LNCaP clone FGC (cell line): ENCODE measurements at regions not wholly inside any gene's neighbourhood (a gene's known extent, or its start where the extent isn't known, plus 50 kb on each side); places are given as distances from the start of the nearest gene placed in this dataset.

ENCODE experiments used
- DNase-seq: peaks from one replicate; pipeline ENCODE4 v3.0.0-alpha.2; 2011; ENCODE audit warnings: low read depth
- H3K4me3 ChIP-seq: 2 replicates; pipeline ENCODE4 v1.5.1; 2011; ENCODE audit warnings: mild to moderate bottlenecking, low read depth, low read length, control low read depth
- TF ChIP-seq, protein P1 (sequence below): IDR thresholded peaks from 2 replicates; pipeline ENCODE4 v1.5.1; 2012; ENCODE audit warnings: mild to moderate bottlenecking; ENCODE audit not compliant: control insufficient read depth, insufficient read depth; ENCODE audit errors: extremely low read depth

DNA sequence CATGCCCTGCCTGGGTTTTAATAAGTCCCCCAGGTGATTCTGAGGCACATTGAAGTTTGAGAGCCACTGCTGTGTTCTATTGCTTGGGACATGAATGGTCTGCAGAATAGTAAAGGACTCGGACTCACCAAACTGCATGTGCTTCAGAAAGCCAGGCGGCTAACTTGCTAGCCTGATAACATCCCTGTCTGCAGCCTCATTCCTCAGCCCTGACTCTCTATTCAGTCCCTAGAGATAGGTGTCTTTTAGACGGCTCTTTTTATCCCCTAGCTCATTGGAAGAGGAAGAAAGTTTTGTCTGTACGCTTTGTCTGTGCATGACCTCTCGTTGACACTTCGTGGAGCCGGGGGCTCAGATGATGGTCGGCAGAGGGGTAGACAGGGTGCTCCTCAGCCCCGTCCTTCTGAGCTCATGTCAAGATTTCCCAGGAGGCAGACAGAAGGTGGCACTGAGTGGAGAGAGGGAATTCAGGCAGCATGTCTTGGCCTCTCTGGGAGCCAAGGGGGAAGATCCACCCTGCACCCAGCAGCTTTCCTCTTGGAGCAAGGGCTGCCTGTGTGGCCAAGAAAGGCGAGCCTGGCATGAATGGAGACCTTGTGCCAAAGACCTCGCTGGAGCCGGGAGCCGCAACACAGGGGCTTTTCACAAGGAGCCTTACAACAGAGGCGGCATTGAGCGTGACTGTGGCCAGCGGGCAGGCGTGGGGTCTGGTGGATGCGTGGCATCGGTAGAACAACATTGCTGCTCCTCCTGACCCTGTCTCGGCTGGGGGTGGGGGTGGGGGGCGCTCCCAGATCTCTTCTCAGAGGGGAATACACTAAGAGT is 51.1 kb upstream of the PODXL start:
- DNase-seq: no peak
- H3K4me3 ChIP-seq: no peak overlapping the region
- TF ChIP-seq, protein P1, sequence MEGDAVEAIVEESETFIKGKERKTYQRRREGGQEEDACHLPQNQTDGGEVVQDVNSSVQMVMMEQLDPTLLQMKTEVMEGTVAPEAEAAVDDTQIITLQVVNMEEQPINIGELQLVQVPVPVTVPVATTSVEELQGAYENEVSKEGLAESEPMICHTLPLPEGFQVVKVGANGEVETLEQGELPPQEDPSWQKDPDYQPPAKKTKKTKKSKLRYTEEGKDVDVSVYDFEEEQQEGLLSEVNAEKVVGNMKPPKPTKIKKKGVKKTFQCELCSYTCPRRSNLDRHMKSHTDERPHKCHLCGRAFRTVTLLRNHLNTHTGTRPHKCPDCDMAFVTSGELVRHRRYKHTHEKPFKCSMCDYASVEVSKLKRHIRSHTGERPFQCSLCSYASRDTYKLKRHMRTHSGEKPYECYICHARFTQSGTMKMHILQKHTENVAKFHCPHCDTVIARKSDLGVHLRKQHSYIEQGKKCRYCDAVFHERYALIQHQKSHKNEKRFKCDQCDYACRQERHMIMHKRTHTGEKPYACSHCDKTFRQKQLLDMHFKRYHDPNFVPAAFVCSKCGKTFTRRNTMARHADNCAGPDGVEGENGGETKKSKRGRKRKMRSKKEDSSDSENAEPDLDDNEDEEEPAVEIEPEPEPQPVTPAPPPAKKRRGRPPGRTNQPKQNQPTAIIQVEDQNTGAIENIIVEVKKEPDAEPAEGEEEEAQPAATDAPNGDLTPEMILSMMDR: no peak

DNA sequence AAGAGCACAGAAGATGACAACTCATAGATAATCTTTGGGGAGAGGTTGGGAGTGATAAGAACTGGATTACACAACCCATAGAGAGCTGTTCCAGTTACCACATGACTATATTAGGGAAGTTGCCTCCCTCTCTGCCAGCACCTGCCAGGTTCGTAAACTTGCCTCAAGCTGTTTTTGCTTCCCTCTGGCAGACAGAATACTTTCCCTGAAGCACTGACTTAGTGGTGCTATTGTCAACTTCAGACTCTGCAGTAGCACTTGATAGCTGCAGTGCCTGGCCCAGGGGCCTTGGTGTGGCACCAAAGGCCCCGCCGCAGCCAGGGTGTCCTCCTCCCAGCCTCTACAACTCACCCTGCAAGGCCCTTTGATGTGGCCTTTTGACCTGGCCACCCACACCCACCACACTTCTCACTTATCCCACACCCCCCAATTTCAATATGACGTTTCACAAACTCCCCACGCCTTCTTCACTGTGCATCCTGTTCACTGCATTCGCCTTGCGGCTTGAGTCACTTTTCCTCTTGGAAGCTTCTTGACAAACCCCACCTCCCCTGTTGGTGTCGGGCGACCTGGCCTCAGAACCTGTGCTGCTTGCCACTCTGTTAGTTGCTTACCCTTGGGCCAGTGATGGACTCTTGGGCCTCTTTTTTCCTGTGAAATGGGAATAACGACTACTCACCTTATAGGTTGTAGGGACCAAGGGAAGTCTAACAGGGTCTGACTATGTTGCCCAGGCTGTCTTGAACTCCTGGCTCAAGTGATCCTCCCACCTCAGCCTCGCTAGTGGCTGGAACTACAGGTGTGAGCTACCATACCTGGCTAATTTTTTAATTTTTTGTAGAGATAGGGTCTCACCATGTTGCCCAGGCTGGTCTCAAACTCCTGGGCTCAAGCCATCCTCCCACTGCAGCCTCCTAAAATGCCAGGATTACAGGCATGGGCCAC is 50.2 kb upstream of the PODXL start:
- TF ChIP-seq, protein P1: no peak
- H3K4me3 ChIP-seq: no peak overlapping the region
- peak; percentile 78 for DNase-seq
